NCI-H1417 (cell line): ENCODE measurements at regions not wholly inside any gene's neighbourhood (a gene's known extent, or its start where the extent isn't known, plus 50 kb on each side); places are given as distances from the start of the nearest gene placed in this dataset.

Source experiments
- DNase-seq, 3 experiments: peaks; one replicate each; lab custom pipeline; 2025; lab: John Stamatoyannopoulos, UW

DNA sequence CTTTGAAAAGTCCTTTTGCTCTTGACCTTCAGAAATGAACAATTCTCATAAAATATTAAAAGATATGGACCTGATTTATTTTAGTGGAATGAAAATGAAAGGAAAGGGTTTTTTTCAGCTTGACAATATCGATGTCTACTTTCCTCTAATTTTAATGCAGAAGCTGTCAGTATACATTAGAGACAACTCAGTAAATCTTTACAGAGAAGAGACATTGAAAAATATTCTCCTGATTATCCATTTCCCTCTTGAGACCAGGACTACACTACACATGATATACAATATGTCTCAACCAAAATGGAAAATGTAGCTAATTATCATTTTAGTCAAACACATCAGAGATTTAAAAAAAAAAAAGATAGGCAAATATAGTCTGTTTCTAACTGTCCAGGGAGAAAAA, 288.5 kb upstream of the NUDT12 start:
- no peak for DNase-seq

DNA sequence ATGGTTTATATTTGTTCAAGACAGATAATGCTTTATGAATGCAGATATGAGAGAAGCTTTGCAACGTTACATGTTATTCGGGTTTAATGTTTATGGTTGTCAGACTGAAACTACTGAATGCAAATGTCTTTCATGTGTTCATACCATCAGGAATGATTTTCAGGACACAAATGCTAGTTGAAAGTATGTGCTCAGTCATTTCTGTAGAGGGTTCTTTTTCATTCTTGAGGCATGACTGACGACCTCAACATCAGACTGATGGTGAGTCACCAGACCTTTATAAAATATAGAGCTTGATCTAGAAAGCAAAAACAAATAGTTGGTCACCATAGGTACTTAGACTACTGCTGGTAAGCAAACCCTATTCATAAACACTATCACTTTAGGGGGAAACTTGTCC, 287.3 kb upstream of the NUDT12 start:
- DNase-seq, result no peak

DNA sequence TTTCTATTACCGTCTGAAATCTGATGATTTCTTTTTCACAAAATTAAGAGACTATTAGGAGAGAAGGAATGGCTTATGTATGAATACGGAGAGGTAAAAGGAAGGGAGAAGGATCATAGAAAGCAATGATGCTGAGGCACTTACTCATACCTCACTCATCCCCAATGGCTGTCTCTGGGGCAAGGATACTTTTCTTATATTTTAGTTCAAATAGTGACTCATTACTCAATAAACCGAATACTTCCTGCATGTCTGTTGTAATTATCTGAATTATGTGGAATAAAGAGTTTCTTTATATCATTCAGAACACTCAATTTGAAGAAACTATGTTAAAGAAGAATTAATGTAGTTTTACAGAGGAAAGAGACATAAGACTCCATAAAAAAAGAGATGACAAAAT, 284.5 kb upstream of the NUDT12 start:
- no peak for DNase-seq

DNA sequence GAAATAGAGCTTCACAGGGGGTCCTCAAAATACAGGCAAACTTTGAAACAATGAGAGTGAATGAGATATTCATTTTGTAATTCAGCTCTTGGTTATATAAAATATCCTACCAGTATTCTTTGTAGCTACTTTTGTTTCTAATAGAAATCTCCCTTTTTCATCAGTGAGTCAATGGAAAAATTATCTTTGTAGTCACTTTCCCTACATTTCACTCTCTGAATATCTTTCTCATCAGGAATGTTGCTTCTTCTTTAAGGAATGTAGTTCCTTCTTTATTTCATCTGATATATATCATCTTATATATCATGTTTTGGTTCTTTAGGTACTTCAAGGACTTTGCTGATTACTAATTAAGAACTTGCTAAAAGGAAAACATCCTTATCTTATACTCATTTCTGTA, 280.3 kb upstream of the NUDT12 start:
- DNase-seq, result no peak

DNA sequence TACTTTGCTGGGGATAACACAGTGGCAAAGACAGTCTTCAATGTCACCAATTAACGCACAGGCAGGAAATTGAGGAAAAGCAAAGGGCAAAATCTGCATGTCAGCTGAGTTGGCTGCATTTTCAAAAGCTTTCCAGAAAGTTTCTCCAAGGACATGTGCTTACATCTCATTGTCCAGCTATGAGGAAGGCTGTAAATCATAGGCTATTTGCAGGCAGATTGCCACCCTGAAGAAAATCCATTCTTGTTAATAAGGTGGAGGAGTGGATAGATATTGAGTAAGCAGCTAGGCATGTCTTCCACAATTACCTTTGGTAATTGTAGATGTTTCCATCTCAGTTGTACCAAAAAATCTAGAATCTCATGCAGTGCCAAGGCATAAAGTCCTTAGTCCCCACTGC, 278.0 kb upstream of the NUDT12 start:
- DNase-seq, result no peak

DNA sequence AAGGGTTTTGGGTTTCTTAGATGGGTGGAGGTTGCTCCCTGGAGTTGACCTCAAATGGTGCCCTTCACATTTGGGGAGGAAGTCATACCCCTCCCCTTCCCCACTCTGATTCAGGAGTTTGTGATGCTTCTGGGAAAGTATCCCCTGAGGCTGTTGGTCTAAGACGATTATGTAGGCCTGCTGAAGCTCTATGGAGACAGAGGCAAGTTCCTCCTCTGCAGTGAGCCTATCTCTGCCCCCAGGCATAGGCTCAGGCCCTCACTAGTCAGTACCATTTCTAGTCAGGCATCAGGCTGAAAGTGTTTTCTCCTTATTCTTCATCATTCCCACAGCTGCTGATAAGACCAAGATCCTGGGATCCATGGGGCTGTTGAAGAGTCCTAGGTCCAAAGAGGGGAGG, 271.6 kb upstream of the NUDT12 start:
- no peak for DNase-seq

DNA sequence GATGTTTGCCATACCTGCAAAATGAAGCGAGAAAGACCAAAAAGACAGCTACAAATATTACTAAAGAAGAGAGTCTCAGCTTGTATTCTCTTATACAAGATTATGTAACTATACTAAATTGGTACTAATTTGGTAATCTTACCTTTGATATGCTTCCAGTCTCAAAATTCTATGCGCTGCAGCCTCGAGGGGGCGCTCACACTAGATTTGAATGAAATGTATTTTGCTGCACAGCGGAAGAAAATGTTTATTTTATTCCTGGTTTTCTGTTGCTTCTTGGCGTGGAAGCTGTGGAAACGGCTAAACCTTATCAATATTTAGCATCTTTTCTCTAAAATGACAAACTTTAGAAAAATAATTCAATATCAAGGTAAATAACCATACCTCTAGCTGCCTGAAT, 267.0 kb upstream of the NUDT12 start:
- DNase-seq, result no peak

DNA sequence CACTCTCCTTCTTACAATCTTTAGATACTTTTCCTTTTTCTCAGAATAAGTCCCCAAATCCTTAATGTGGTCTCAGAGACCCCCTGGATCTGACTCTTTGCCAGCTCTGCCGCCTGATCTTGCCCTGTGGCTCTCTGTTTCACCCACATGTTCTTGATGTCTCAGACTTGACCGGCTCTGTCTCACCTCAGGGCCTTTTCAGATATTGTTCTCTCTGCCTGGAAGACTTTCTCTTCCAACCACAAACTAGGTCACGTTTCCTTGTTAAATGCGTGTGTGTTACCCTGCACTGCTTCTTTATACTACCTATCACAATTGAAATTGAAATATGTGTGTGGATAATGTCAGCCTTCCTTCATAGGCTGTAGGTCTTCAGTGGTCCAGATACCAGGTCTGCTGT, 265.4 kb upstream of the NUDT12 start:
- DNase-seq, result no peak

DNA sequence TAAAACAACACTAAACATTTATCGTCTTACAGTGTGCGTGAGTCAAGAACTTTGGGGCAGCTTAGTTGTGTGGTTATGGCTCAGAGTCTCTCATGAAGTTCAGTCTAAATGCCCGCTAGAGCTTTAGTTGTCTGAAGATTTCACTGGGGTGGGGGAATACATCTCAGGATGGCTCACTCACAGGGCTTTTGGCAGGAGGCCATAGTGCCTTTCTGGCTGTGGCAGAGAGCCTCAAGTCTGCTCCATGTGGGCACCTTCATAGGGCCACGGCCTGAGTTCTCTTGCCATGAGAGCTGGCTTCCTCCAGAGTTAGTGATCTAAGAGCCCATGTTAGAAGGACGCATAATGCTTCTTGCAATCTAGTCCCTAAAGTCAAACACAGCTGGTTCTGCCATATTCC, 258.8 kb upstream of the NUDT12 start:
- DNase-seq, result no peak

DNA sequence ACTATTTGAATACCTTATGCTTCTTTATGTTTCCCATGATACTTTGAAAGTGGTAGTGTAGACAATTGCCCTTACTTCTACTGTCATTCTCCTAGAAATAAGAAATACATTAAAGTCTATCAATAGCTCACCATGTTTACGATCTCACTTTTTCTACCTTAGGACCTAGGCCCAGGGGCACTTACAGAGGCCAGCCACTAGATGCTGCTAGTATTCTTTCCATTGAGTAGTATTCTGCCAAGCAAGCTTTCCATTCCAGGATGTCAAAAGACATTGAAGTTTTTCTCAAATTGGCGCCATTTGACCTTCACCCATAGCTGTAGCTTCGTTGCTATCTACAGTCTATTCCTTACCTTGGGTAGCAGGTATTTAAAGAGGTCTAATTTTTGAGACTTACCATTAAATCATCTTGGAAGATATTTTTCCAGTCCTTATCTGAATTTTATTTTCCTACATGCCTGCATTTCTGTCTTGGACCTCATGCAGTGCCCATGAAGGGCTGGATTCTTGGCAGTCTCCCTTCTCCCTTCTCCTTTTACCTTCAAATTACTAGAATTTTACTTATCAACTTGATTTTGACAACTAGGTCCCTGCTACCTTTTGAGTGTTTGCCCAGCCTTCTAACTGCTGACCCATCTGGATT, 246.0 kb upstream of the NUDT12 start:
- peak; percentile 23 to 70 (median 68) for DNase-seq

DNA sequence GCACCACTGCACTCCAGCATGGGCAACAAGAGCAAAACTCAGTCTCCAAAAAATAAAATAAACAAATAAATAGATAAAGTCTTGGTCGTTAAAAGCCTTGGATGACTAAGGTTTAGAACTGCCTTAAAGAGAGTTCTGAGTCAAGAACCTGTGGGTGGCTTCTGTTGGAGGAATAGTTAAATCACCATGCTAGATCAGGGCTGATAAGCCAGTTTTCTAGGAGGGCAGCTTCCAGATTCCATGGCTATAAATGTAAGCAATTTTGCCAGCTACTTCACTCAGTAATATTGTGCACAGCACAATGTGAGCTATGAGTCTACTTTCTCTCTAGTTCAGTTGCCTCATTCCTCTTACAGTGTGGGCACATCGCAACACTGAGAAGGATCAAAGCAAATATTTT, 242.1 kb upstream of the NUDT12 start:
- DNase-seq, result no peak

DNA sequence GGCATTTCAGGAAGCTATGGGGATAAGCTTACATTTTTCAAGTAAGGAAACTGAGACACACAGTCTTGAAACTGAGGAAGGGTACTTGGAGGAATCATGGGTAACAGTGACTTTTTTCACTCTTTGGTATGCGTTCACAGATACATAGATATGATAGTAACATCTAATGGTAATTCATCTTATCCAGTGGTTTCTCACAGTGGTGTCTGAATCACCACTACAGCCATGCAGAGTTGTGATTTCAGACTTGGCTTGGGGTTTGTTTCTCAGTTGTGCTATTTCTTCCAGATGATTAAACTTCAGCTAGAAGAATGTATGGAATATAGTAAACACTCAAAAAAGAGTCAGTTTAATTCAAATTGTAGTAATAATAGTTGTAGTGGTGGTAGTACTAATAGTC, 239.1 kb upstream of the NUDT12 start:
- DNase-seq, result no peak

DNA sequence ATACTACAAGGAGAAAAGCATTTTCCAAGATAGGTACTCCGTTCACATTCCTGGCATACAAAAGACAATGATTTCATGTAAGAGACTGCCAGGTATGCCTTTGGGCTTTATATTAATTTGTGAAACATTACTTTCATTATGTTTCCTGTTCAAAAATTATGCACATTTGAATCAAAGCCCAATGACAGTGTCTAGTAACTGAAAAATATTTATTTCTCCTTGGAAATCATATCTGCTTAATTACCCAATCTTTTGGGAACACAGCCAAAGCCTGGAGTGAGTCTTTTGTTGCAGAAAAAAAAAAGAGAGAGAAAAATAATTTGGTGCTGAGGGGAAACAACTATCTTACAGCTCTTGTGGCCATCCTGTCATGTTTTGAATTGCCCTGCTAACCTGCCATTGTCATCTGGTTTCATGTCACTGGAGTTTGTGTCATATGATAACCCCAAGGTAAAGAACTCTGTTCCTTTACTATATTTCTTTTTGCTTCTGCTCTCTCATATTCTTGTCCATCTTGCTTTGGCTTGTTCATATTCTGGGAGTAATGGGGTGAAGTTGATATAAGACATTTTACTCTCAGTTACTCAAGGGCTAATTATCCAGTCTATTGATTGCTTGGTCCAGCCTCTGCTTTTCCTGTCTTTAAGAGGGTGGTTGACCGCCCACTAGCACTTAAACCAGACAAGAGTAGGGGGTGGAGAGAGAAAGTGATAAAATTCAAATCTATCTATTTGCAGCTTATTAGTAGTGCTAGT, 238.3 kb upstream of the NUDT12 start:
- peak in 2 of 3 experiments; percentile 9 to 68 for DNase-seq

DNA sequence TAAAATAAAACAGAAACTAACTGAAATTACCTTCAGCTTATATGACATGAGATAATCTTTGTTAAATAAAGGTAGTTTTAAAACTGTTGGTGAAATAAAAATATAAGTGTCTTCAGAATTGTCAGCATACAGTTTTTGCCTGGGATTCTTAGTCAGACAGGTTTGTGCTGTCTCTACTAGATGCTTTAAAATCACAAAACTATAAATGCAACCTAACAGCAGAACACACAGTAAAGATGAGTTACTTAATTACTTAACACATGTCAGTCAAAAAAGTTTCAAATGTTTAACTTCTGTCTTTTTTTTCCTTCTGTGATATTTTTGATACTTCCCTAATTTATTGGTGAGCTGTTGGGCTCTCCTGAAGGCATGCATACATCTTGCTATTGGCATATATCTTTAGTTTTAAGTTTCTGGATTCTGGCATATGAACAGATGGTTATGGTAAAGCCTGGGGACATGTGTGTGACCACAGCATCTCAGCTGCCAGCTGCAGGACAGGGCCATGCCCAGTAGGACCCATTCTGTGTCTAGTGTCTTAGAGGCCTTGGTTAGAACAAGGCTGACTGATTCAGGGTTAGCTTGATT, 231.1 kb upstream of the NUDT12 start:
- no peak for DNase-seq

DNA sequence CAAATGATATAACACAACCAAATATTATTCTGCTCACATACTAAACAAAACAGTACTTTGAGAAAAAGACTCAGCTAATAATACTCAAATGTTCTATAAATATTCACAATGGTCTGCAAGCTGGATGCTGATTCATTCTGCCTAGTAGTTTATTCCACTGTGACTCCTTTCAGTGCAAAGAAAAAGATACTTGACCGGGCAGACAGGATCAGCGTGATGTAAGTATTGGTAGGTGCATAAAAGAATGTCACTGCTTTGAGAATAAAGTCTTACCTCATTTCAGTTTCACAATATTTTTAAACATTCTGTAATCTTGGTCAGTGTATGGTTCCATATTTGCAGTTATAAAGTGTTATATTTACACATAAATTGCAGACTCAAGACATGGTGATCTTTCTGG, 223.0 kb upstream of the NUDT12 start:
- no peak for DNase-seq

DNA sequence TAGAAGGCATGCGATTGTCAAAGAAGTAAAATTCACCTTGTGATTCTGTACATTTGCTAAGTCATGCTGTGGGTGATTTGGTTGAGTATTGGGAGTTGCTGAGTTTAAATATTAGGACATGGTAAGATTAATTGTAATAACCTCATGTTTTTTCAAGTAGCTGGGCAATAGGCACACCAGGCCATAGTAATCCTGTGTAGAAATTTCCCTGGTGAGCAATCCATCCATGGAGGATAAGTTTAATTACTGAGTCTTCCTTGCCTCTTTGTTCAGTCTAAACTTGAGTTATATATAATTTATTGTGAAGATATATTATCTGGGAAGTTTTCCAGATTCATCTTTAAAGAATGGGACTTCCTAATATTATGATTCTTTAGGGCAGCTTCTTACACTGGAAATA, 221.1 kb upstream of the NUDT12 start:
- no peak for DNase-seq

DNA sequence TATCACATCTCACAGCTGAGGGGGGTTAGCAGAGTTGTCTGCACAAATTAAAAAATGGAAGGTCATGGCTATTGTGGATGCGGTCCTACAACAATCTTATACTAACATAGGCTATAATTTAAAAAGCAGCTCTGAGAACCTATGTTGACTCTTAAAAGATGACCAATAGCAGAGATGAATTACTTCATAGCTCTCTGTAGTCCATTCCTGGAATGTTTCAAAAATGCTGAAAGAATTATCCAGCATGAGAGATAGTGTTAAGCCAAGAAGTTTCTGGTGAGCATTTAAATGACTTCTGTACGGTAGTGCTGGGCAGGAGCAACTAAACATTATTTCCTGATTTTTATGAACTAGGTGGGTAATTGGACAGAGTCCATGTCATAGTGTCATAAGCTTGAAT, 218.2 kb upstream of the NUDT12 start:
- DNase-seq, result no peak

DNA sequence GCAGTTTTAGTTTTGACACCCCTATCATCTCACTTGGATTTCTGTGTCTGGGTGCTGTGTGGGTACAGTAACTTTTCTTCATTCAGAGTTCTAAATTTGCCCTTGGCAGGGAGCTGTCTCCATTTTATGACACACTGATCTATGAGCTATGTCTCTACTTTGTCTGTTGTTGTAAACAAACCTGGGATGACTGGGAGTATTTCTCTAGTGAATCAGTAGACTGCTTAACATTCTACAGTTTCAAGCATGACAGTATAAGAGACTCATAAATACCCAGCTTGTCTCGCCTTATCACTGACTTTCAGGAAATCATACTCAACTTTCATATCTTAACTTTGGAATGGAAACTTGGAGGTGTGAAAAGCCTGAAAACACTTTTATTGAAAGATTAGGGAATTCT, 212.1 kb upstream of the NUDT12 start:
- DNase-seq, result no peak

DNA sequence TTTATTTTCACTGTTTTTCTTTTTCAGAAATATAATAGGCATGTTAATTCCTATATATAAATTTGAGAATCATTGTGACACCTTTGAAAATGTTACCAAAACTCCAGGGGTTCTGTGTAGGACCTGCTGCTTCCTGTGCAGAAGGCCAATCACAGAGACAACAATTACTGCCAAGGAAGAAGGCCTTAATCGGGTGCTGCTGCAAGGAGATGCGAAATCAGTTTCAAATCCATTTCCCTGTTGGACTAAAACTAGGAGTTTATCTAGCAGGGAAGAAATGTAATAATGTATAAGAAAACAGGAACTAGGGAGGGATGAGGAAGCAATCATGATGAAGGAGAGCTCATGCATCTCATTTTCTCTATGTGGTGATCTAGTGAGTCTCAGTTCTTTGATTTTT, 209.7 kb upstream of the NUDT12 start:
- no peak for DNase-seq

DNA sequence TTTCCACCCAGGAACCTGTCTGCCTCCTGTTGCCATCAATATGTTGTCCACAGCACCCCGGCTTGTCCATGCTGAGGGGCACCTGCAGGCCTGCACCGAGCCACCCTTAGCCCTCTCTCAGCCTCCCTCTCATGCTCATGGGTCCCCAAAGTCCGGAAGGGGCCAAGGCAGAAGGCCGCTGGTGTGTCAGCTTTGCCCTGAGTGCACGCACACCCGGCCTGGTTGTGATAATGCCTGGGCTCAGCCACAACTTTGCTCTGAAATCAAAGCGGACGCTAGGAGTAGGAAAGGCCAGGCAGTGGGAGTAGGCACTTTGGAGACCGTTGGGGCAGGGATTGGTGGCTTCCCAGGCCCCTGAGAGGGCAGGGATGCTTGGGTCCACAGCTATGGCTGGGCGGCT, 201.8 kb upstream of the NUDT12 start:
- no peak for DNase-seq

DNA sequence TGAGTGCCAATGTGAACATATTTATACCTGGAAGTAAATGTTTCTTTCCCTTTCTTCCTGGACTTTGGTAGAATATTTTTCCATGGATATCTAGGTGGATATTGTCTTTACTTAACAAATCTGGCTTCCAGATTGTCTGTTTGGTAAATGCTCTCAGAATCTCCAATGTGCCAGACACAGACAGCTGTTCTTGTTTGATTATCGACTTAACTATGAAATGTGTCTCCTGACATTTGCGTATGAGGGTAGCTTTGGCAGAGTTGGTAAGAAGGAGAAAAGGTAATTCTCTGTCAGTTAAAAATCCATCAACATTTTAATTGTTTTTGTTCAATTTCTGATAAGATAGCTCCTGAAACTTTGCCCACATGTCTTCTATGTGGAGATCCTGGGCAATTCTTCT, 196.4 kb upstream of the NUDT12 start:
- DNase-seq, result no peak

DNA sequence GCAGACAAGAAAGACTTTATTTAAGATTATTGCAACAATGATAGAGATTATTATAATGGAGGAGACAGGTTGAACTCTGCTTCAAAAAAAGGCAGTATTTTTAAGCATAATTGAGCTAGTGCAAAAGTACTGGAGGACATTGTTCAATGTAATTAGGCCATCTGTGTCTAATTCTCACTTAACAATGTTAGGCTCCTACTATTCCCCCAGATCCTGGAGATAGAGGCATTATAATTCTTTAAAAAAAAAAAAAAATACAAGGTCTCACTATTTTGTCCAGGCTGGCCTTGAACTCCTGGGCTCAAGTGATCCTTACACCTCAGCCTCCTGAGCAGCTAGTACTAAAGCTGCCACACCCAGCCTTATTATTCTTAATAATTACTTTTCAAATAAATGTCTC, 193.4 kb upstream of the NUDT12 start:
- no peak for DNase-seq

DNA sequence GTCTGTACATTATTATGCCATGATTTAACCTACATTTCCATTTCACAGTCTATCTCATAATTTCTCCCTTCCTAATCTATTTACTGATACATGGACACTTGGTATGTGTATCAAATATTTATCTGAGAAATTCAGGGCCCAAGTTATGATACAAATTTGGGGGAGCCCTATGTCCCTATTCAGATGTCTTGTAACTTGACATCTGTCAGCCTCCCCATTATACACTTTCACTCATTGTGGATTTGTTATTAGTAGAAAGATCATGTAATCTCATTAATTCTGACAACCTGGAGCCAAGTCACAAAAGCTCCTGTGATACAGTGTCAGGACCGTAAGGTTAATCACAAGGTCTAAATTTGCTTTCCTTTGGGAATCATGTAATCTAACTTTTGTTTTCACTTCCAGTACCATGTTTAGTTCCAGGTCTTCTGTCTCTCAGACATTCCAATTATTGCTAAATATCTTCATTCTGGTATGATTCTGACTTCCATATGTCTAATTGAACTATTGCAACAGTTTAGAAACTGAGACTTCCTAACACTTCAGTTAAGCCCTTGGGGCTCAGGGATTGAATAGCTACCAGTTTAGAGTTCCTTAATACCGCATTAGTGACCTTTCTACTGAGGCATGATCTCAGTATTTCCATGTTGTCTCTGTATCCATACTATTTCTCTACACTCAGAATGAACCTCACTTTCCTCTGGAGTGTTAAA, 182.9 kb upstream of the NUDT12 start:
- no peak for DNase-seq
